ENCODE measurements at regions not wholly inside any gene's neighbourhood (a gene's known extent, or its start where the extent isn't known, plus 50 kb on each side); places are given as distances from the start of the nearest gene placed in this dataset.

GRCh38 chr7:47049234-47049774, 532.6 kb downstream of the TNS3 start:
- H3K9ac ChIP-seq (ENCODE audit: low read depth, low read length): no peak overlapping the region

GRCh38 chr7:47047384-47047783, 534.5 kb downstream of the TNS3 start:
- no peak overlapping the region for H3K4me3 ChIP-seq (ENCODE audit: low read depth, low read length)
- H3K9me3 ChIP-seq (ENCODE audit: control insufficient read depth, insufficient read depth, low read length): no peaks in the 10 kb centered on the region
- no peaks in the 10 kb centered on the region for H3K36me3 ChIP-seq (ENCODE audit: control insufficient read depth, insufficient read depth, low read length)
- H3K4me1 ChIP-seq (ENCODE audit: control insufficient read depth, insufficient read depth, low read length): no peaks in the 10 kb centered on the region
- H3K27me3 ChIP-seq (ENCODE audit: control insufficient read depth, insufficient read depth, low read length): no peaks in the 10 kb centered on the region
- no peak overlapping the region for H3K9ac ChIP-seq (ENCODE audit: low read depth, low read length)

More at GRCh38 chr7:47049234-47049774, 532.6 kb downstream of the TNS3 start:
- no peaks in the 10 kb centered on the region for H3K9me3 ChIP-seq (ENCODE audit: control insufficient read depth, insufficient read depth, low read length)
- no peaks in the 10 kb centered on the region for H3K36me3 ChIP-seq (ENCODE audit: control insufficient read depth, insufficient read depth, low read length)
- no peaks in the 10 kb centered on the region for H3K4me1 ChIP-seq (ENCODE audit: control insufficient read depth, insufficient read depth, low read length)
- H3K27me3 ChIP-seq (ENCODE audit: control insufficient read depth, insufficient read depth, low read length): no peaks in the 10 kb centered on the region
- H3K4me3 ChIP-seq (ENCODE audit: low read depth, low read length): no peak overlapping the region

- Histone ChIP-seq H3K27me3 (ENCODE audit: control insufficient read depth, insufficient read depth, low read length) (no peaks in the 10 kb centered on the region), H3K4me1 (ENCODE audit: control insufficient read depth, insufficient read depth, low read length) (no peaks in the 10 kb centered on the region)
Measured at GRCh38 chr7:47046949-47047348, 535.0 kb downstream of the TNS3 start.

GRCh38 chr7:47045207-47046051, 536.5 kb downstream of the TNS3 start:
- H3K9ac ChIP-seq (ENCODE audit: low read depth, low read length): no peak overlapping the region
- H3K27me3 ChIP-seq (ENCODE audit: control insufficient read depth, insufficient read depth, low read length): no peaks in the 10 kb centered on the region
- H3K4me1 ChIP-seq (ENCODE audit: control insufficient read depth, insufficient read depth, low read length): no peaks in the 10 kb centered on the region
- H3K36me3 ChIP-seq (ENCODE audit: control insufficient read depth, insufficient read depth, low read length): no peaks in the 10 kb centered on the region
- no peaks in the 10 kb centered on the region for H3K9me3 ChIP-seq (ENCODE audit: control insufficient read depth, insufficient read depth, low read length)
- no peak overlapping the region for H3K4me3 ChIP-seq (ENCODE audit: low read depth, low read length)

More at GRCh38 chr7:47046949-47047348, 535.0 kb downstream of the TNS3 start:
- no peak overlapping the region for H3K9ac ChIP-seq (ENCODE audit: low read depth, low read length)
- H3K4me3 ChIP-seq (ENCODE audit: low read depth, low read length): no peak overlapping the region
- no peaks in the 10 kb centered on the region for H3K36me3 ChIP-seq (ENCODE audit: control insufficient read depth, insufficient read depth, low read length)
- H3K9me3 ChIP-seq (ENCODE audit: control insufficient read depth, insufficient read depth, low read length): no peaks in the 10 kb centered on the region

GRCh38 chr7:47044625-47045024, 537.3 kb downstream of the TNS3 start:
- peaks cover 2% of the 10 kb centered on the region for H3K4me1 ChIP-seq (ENCODE audit: control insufficient read depth, insufficient read depth, low read length)
- H3K36me3 ChIP-seq (ENCODE audit: control insufficient read depth, insufficient read depth, low read length): no peaks in the 10 kb centered on the region
- no peaks in the 10 kb centered on the region for H3K9me3 ChIP-seq (ENCODE audit: control insufficient read depth, insufficient read depth, low read length)
- no peak overlapping the region for H3K4me3 ChIP-seq (ENCODE audit: low read depth, low read length)
- no peak overlapping the region for H3K9ac ChIP-seq (ENCODE audit: low read depth, low read length)
- no peaks in the 10 kb centered on the region for H3K27me3 ChIP-seq (ENCODE audit: control insufficient read depth, insufficient read depth, low read length)

- Histone ChIP-seq H3K9me3 (ENCODE audit: control insufficient read depth, insufficient read depth, low read length) (no peaks in the 10 kb centered on the region), H3K4me1 (ENCODE audit: control insufficient read depth, insufficient read depth, low read length) (peaks cover 8% of the 10 kb centered on the region), H3K27me3 (ENCODE audit: control insufficient read depth, insufficient read depth, low read length) (no peaks in the 10 kb centered on the region), H3K4me3 (ENCODE audit: low read depth, low read length) (no peak overlapping the region), H3K9ac (ENCODE audit: low read depth, low read length) (no peak overlapping the region), H3K36me3 (ENCODE audit: control insufficient read depth, insufficient read depth, low read length) (no peaks in the 10 kb centered on the region)
Measured at GRCh38 chr7:47043304-47043703, 538.6 kb downstream of the TNS3 start.

- Histone ChIP-seq H3K4me1 (ENCODE audit: control insufficient read depth, insufficient read depth, low read length) (peaks cover 8% of the 10 kb centered on the region), H3K4me3 (ENCODE audit: low read depth, low read length) (no peak overlapping the region), H3K9ac (ENCODE audit: low read depth, low read length) (no peak overlapping the region), H3K36me3 (ENCODE audit: control insufficient read depth, insufficient read depth, low read length) (no peaks in the 10 kb centered on the region), H3K27me3 (ENCODE audit: control insufficient read depth, insufficient read depth, low read length) (no peaks in the 10 kb centered on the region), H3K9me3 (ENCODE audit: control insufficient read depth, insufficient read depth, low read length) (no peaks in the 10 kb centered on the region)
Measured at GRCh38 chr7:47042669-47043068, 539.2 kb downstream of the TNS3 start.

GRCh38 chr7:47040795-47041347, 541.0 kb downstream of the TNS3 start:
- H3K9me3 ChIP-seq (ENCODE audit: control insufficient read depth, insufficient read depth, low read length): no peaks in the 10 kb centered on the region
- peaks cover 8% of the 10 kb centered on the region for H3K4me1 ChIP-seq (ENCODE audit: control insufficient read depth, insufficient read depth, low read length)
- no peak overlapping the region for H3K9ac ChIP-seq (ENCODE audit: low read depth, low read length)
- no peaks in the 10 kb centered on the region for H3K36me3 ChIP-seq (ENCODE audit: control insufficient read depth, insufficient read depth, low read length)
- H3K4me3 ChIP-seq (ENCODE audit: low read depth, low read length): no peak overlapping the region
- no peaks in the 10 kb centered on the region for H3K27me3 ChIP-seq (ENCODE audit: control insufficient read depth, insufficient read depth, low read length)

- H3K9me3 ChIP-seq (ENCODE audit: control insufficient read depth, insufficient read depth, low read length): no peaks in the 10 kb centered on the region
- peaks cover 8% of the 10 kb centered on the region for H3K4me1 ChIP-seq (ENCODE audit: control insufficient read depth, insufficient read depth, low read length)
- H3K9ac ChIP-seq (ENCODE audit: low read depth, low read length): no peak overlapping the region
- no peaks in the 10 kb centered on the region for H3K36me3 ChIP-seq (ENCODE audit: control insufficient read depth, insufficient read depth, low read length)
- H3K27me3 ChIP-seq (ENCODE audit: control insufficient read depth, insufficient read depth, low read length): no peaks in the 10 kb centered on the region
- no peak overlapping the region for H3K4me3 ChIP-seq (ENCODE audit: low read depth, low read length)
Measured at GRCh38 chr7:47039904-47040303, 542.0 kb downstream of the TNS3 start.

- Histone ChIP-seq H3K4me3 (ENCODE audit: low read depth, low read length) (no peak overlapping the region), H3K36me3 (ENCODE audit: control insufficient read depth, insufficient read depth, low read length) (no peaks in the 10 kb centered on the region), H3K4me1 (ENCODE audit: control insufficient read depth, insufficient read depth, low read length) (peaks cover 8% of the 10 kb centered on the region), H3K27me3 (ENCODE audit: control insufficient read depth, insufficient read depth, low read length) (no peaks in the 10 kb centered on the region), H3K9me3 (ENCODE audit: control insufficient read depth, insufficient read depth, low read length) (no peaks in the 10 kb centered on the region), H3K9ac (ENCODE audit: low read depth, low read length) (no peak overlapping the region)
Measured at GRCh38 chr7:47039089-47039648, 542.7 kb downstream of the TNS3 start.

GRCh38 chr7:47038621-47039020, 543.3 kb downstream of the TNS3 start:
- Histone ChIP-seq H3K36me3 (ENCODE audit: control insufficient read depth, insufficient read depth, low read length) (no peaks in the 10 kb centered on the region), H3K4me3 (ENCODE audit: low read depth, low read length) (no peak overlapping the region), H3K27me3 (ENCODE audit: control insufficient read depth, insufficient read depth, low read length) (no peaks in the 10 kb centered on the region), H3K4me1 (ENCODE audit: control insufficient read depth, insufficient read depth, low read length) (peaks cover 8% of the 10 kb centered on the region), H3K9ac (ENCODE audit: low read depth, low read length) (no peak overlapping the region), H3K9me3 (ENCODE audit: control insufficient read depth, insufficient read depth, low read length) (no peaks in the 10 kb centered on the region)

- Histone ChIP-seq H3K9me3 (ENCODE audit: control insufficient read depth, insufficient read depth, low read length) (no peaks in the 10 kb centered on the region), H3K27me3 (ENCODE audit: control insufficient read depth, insufficient read depth, low read length) (no peaks in the 10 kb centered on the region), H3K36me3 (ENCODE audit: control insufficient read depth, insufficient read depth, low read length) (no peaks in the 10 kb centered on the region), H3K4me3 (ENCODE audit: low read depth, low read length) (no peak overlapping the region), H3K4me1 (ENCODE audit: control insufficient read depth, insufficient read depth, low read length) (peaks cover 8% of the 10 kb centered on the region), H3K9ac (ENCODE audit: low read depth, low read length) (no peak overlapping the region)
Measured at GRCh38 chr7:47037607-47038006, 544.3 kb downstream of the TNS3 start.
